NCI-H510A treated with DMSO at 0.1 percent for 48 hours (cell line): ENCODE measurements at regions not wholly inside any gene's neighbourhood (a gene's known extent, or its start where the extent isn't known, plus 50 kb on each side); places are given as distances from the start of the nearest gene placed in this dataset.

Experiments used
- DNase-seq: peaks from one replicate; lab custom pipeline; 2025; lab: John Stamatoyannopoulos, UW

DNA sequence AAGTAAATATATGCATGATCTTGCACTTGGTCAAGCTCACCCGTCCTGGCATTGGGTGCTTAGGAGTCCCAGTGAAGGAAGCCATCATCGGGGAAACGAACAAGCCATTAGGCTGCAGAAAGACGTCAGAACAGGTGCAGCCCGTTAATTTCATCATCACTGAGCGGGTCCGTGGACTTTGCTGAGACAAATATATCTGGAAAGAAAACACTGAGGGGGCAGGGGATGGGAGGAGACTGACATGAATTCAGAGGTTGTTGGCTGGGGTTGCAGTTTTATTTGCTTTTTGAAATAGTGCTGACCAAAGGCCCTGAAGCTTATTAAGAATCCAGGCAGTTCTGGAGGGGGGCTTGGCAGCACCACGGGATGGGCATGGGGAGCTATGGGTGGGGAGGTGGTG is 207.2 kb downstream of the ENGASE start:
- no peak for DNase-seq

DNA sequence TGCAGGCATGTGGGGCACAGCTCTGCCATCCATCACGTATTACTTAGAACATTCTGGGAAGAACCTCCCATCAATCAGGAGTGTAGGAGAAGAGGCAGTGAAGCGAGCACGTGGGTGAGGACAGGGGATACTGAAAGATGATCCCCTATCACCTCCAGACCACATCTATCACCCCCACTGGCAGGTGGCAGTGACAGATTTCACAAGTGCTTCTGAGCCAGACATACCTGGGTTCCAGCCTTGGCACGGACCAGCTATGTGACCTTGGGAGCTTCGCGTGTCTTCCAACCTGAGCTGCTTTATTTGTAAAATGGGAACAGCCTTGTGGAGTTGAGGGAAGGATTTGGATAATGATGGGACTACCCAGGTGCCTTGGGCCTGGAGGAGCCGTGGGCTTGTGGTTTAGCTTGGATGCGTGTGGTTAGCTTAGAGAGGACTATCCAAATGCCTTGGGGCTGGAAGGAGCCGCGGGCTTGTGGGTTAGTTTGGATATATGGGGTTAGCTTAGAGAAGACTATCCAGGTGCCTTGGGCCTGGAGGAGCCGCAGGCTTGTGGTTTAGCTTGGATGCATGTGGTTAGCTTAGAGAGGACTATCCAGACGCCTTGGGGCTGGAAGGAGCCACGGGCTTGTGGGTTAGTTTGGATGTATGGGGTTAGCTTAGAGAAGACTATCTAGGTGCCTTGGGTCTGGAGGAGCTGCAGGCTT is 206.4 kb downstream of the ENGASE start:
- DNase-seq = no peak

DNA sequence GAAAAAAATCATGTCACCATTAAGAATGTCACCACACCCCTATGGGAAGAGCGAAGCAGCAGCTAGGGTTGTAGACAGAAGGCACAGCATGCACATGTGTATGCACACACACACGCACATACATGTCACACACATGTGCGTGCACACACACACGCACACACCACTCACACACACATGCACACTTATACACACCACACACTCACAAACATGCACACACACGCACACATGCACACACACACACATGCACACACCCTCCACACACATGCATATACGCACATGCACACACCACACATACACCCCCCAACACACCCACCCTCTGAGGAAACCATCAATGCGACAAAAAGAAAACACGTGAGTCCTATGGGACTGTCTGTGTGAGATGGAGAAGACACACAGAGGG is 205.4 kb downstream of the ENGASE start:
- no peak for DNase-seq

DNA sequence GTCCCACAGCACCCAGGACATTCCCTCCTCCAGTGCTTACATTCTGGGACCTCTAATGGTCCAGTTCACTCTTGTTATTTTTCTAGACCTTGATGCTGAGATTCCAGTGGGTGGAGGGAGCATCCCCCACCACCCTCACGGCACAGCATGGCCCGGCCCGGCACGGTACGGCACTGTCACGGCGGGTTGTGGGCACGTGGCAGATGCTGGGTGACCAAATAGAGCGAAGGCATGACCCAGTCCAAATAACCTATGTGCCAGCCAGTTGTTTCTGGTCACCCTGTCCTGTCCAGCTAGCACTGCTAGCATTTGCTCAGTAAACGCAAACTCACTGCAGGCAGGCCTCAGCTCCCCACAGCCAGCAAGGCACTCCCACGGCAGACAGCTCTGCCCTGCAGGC is 204.7 kb downstream of the ENGASE start:
- DNase-seq = no peak

DNA sequence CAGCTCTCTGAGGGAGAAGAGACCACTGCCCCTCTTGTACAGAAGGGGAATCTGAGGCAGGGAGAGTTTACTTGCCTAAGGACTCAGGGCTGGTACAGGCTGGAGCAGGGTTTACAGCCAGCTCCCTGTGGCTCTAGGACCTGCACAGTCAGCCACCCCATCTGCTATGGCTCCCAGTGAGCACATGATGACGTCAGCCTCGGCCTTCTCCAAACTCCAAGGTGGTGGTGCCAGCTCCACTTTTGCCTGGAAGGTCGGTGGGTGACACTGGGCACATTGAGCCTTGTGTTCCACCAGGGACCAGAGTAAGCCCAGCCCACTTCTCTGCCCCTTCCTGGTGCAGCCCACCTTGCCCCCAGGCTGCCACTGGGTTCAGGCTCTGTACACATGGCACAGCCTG is 202.2 kb downstream of the ENGASE start:
- DNase-seq = no peak

DNA sequence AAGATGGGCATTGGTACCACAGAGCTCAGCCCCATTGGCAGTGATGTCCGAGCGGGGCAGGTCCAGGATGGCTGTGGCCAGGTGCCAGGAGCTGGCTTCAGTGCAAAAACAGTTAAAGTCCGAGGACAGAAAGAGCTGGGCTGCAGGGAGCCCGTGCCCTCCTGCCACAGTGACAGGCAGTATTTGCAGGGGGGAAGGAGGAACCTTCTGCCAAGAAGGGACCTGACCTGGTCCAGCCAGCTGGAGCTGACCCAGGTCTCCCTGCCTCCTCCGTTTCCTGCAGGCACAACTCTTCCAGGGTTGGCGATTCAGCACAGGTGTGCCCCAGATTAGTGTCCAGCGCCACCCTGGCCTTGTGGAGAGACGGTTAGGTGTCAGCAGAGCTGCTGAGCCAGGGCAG is 199.0 kb downstream of the ENGASE start:
- DNase-seq = no peak

DNA sequence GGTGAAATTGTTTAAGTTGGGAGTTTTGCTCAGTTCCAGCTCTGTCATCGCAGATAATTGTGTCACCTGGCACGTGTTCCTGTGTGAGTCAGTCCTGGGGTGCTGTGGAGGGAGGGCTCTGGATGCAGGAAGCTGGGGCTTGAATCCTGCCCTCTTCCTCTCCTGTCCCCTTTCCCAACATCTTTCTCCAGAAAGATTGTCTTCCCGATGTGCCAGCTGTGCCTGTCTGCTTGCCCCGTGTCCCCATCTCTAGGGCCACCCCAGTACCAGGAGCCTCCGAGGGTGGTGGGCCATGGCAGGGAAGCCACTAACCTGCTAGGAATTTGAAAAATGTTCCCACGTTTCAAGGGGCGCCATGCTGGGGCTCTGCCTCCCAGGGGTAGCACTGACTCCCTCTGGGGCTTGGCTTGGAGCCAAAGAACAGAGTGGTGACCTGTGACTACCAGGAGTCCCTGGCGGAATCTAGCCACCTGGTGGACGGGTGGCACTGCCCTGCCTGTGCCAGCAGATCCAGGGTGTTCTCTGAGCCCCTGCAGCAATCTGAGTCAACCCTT is 198.1 kb downstream of the ENGASE start:
- DNase-seq = no peak

DNA sequence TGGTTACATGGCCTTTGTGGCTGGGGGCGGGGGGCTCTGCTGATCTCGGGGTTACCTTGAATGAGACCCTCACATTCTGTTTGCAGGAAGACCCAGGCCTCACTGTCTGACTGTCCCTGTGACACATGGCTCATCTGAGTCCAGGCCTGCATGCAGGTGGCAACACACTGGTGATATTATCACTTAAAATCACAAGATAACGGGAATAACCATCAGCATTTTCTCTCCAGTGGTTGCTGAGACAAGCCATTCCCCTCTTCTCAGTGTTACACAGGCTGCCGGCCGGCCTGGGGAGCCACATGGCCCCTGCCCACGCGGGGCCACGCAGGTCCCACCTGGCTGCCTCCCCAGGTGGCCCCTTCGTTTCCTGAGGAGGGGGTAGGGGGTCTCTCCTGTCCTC is 197.6 kb downstream of the ENGASE start:
- no peak for DNase-seq

DNA sequence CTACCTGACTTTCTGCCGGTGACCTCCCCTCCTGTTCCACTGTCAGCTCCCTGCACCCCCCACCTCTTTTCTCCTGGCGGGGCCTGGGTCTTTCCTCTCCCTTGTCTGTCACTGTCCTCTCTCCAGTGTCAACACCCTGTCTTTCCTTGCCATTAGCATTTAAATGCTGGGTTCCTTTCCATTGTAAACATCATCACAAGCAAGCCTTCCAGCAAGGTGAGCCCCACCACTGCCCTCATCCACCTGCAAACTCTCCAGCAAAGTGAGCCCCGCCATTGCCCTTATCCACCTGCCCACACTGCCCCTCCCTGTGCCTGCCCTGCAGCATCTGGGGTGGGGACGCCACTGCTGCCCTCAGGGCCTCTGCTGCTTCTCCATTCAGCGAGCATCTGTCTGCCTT is 195.0 kb downstream of the ENGASE start:
- DNase-seq = no peak

DNA sequence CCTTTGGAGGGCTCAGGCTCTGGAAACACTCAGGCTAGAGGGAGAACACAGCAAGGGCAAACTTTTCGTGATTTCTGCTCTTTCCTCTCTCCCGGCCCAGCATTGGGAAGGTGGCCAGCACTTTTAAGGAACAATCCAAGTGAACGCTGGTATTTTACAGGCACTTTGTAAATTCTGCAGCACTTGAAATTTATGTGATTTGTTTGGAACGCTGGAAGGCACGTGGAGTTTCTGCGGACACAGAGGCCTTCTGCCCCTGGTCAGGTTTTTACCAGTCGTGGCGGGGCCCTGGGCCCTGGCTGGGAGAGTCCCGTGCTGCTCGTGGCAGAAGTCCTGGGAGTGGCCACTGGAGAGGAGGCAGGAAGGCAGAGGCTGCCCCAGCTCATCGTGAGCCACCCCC is 188.6 kb downstream of the ENGASE start:
- DNase-seq = no peak

DNA sequence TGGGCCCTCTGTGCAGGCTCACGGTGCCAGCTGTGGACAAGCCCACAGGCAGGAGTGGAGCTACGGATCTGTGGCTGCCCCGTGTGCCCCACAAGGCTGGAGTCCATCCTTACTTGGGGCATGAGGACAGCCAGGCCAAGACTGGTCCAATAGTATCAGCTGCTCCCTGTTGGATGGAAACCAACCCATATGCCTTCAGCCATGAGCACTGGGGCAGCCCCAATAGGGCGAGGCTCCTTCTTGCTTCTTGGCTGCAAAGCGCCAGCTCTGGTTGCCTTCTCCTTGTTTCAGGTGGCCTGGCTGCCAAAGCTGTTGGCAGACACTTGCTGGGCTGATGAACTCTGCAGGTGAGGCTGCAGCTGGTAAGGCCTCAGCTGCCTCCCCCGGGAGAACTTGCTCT is 188.0 kb downstream of the ENGASE start:
- no peak for DNase-seq

DNA sequence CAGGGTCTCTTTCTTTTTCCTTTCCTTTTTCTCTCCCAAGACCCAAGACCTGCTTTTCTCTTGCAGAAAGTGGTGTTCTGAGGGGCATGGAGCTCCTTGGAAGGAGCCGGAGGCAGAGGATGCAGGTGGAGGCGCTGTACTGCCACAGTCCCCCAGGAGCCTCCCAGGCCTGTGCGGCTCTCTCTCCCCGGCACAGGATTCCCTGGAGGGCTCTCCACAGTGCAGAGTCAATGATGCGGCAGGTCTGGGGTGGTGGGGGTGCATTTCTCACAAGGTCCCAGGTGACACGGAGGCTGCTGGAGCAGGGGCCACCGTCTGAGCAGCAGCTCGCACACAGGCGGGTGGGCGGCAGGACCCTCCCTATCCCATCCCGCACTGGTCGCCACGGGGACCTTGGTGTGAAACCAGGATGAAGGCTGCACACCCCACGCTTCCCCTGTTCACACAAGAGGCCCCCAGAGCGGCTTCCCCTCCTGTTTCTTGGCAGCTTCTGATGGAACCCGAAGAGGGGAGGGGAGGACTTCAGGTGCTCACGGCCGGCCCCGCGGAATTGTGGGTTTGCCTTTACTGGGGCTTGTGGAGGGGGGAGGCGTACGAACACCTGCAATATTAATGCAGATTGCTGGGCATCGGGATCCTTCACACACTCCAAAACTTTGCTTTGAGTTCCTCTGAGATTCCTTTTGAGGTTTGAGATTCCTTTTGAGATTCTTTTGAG is 186.9 kb downstream of the ENGASE start:
- DNase-seq = no peak

DNA sequence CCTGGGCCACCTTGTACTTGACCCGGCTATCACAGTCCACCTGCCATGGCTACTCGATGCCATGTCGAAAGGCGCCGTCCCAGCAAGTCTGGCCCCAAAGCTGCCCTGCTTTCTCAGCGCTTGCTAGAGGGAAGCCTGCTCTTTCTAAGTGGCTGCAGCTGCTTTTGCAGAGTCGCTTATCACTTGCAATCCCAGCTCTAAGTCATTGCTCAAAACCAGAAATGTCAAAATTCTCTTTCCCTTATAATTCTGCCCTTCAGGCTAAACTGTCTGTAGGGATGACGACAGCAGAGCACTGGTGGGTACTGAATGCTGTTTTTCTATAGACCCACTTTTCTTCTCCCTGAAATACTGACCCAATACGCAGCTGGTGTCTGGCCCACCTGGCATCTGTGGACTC is 184.2 kb downstream of the ENGASE start:
- no peak for DNase-seq

DNA sequence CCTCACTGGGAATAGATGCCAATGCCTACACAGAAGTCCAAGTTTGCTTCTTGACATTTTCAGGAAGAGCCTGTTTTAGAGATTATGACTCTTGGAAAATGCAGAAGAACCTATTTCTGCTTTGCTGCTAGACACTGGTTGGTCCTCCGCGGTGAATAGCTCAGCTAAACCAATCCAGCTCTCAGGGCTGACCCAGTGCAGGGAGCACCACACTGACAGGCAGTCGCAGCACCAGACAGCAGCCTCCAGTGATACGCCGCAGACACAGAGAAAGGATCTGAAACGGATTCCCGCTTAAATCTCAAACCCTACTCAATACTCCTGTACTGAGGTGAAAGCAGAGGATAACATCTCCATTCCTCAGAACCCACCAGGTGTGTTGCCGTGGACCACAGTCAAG is 183.4 kb downstream of the ENGASE start:
- no peak for DNase-seq

DNA sequence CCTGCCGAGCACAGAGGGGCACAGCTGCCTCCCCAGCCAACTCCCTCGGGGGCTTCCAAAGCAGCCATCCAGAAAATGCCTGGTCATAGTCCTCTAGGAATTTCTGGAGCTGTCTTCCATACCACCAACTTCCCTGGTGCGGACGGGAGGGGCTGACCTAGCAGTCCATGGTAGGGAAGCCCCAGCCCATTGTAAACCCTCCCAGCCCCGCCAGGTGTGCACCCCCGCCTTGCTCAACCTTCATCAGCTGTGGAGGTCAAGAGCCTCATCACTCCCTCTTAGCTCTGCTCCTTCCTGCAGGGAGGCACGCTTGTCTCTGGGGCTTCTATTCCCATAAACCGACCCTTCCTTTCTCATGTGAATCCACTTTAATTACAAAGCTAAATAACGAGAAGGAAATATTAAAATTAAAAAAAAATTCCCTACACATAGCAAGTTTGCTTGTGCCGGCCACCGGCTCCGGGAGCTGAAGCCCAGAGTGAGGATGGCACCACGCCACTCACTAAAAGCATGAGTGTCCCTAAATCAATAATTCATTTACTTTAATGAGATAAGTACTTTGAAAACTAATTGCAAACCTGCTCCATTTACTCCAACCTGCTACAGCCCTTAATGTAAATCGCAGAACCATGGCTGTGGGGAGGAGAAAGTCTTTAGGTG is 181.4 kb downstream of the ENGASE start:
- DNase-seq = no peak

DNA sequence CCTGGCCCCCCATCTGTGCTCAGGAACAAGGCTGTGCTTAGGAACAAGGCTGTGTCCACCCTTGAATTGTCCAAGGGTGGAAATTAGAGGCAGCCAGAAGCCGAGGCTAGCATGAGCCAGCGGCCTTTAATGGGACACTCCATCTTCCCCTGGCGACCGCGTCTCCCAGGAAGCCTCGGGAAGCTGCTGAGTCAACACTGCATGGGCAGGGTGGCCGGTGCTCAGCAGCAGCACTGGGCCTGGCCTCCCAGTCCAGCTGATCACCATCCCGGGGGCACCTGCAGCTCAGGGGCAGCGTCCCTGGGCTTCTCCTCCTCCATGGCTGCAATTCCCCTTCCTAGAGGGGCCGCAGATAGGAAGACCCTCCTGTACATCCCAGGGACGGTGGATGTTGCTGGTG is 180.8 kb downstream of the ENGASE start:
- no peak for DNase-seq

DNA sequence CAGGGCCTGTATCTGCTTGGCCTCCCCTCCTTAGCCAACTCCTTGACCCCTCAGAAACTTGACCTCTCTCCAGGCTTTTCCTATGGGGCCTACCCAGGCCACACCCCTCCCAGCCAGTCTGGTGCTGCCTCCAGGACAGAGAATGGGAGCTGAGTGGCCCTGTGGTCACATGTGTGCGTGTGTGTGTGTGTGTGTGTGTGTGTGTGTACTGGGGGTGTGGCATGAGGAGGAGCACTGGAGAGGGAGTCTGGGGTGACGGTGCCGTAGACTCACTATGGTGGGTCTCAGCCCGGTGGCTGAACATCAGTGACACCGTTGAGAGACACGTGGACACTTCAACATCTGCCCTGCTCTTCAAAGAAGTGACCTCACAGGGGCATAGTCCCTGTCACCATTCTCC is 180.4 kb downstream of the ENGASE start:
- DNase-seq = no peak

DNA sequence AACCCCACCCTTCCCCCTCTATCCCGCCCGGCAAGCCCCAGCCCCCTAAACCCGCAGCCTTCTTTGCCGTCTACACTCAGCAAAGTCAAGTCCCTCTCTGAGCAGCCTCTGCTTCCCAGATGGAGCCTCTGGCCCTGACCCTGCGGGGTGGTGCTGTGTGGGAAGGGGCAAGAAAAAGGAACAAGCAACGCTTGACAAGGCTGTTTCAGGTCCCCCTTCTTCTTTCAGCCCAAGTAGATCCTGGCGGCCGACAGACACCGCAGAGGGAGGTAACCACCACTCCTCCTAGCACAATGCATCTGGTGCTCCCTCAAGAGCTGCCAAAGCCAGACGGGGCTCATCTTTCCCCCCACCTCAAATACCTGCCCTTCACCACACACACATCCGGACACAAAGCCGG is 178.3 kb downstream of the ENGASE start:
- no peak for DNase-seq

DNA sequence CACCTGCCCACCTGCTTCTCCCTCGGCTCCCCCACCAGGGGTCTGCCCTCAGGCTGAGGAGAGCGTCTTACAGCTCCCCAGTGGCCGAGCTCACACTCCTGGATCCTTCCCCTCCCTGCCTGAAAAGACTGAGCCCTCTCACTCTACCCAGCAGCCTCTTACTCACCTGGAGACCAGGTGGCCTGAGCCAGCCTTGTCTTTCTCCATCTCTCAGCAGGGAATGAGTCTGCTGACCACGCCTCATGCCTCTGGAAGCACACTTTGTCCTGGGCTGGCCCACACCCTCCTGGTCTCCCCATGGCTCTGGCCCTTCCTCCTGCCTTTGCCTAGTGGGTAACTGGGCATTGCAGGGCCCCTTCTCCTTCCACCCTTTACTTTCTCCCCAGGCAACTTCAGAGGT is 177.2 kb downstream of the ENGASE start:
- no peak for DNase-seq

DNA sequence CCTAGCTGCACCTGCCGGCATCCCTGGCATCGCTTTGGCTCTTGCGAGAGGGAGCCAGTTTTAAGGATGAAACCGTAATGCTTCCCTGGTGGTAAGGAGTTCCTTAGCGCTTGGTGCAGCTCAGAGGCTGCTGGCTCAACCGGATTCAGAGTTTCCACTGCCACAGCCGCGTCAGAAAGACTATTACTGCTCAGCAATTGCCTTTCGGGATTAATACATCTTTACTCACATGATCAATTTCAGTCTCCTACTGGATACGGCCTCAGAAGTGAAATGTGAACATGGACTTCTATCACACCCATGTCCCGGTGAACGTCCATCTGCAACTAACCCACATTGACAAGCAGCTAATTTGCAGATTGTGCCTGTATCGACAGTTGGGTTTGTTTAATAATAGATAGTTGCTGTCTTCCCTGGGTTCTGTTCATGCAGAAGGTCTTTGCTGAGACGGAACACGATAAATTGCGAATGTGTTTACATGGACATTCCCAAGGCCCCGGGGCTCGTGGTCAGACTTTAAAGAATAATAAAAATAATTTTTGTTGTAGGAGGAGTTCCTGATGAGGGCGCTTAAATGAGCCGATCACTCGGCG is 175.4 kb downstream of the ENGASE start:
- no peak for DNase-seq

DNA sequence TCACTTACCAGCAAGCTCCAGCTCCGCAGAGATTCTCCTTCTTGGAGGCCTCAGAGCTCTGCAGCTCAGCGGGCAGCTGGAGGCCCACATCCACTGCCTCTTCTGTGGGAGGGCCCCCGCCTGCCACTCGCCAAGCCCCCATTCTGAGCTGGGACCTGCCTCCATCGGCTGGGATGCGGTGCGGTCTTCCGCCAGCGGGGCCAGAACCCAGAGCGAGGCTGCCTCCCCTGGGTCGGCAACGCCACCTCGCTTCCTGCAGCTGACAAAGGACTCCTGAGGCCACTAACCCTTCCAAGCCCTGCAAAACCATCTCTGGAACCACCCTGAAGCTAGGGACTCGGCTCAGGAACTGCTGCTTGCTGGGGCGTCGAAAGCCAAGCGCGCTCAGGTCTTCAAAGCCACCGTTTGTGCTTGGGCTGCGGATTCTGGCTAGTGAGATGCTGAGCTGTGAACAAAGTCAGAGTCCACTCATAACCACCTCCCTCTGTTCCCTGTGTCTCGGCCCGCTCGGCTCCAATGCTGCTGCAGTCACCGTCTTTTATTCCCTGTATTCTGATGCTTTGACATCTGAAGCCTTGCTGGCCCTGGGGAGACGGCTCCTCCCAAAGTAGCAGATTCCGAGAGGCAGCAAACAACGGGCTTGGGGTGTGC is 174.3 kb downstream of the ENGASE start:
- no peak for DNase-seq
